ENCODE measurements at regions not wholly inside any gene's neighbourhood (a gene's known extent, or its start where the extent isn't known, plus 50 kb on each side); places are given as distances from the start of the nearest gene placed in this dataset.
"Not testable (repeated sequence)": the region's sequence is repeated elsewhere in the genome, so short reads cannot be mapped to it uniquely, and the experiment has no call there.

DNA sequence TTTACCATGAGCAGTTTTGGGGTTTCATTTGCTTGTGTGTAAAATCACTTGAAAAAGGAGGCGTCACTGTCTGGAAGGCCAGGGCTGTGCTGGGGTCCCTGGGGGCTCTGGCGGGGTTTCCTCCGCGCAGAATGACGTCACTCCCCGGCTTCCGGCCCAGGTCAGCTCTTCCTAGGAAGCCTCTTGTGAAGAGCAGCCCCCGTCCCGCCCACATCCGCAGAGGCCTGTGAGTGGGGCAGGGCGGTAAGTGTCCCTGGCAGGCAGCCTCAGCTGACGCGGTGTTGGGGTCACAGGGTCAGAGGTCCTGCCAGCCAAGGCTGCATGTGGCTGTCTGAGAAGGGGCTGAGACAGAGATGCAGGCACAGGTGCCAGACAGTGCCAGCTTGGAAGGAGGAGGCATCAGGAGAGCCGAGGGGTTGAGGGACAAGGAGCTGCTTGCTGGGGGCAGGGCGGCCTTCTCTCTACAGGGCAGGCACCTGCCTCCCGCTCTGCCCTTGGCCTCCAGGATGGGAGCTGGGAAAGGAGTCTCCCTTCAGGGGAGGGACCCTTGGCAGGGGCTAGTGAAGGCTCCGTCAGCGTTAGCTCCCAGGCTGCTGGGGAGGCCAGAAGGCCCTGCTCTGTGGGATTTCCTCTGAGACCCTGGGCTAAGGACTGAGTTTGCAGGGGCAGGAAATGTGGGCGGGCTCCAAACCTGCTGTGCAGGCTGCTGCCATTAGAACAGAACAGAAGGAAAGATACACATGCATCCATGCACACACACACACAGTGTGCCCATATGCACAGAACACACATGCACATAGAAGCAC lies 3951.6 kb upstream of the TPTE start:
- H3K79me2 ChIP-seq (ENCODE audit: control insufficient read depth, insufficient read depth, low read length); H3K4me1 ChIP-seq (replicated peaks in 1 of 2; ENCODE audit: control insufficient read depth in 2 of 2, insufficient read depth in 2 of 2, low read length in 2 of 2); H3K4me2 ChIP-seq (ENCODE audit: insufficient read depth, low read length); POLR2A ChIA-PET; H3K36me3 ChIP-seq (ENCODE audit: control insufficient read depth, insufficient read depth, low read length); H3K9me3 ChIP-seq (replicated peaks; ENCODE audit: control insufficient read depth, insufficient read depth, low read depth, low read length); intact Hi-C loops (cut with micrococcal nuclease); CTCF ChIA-PET (ENCODE audit: low intra/inter-chr PET ratio); DNase-seq (ENCODE audit: extremely low read depth in 1 of 4, low spot score in 3 of 4); H3K9me1 ChIP-seq (ENCODE audit: control insufficient read depth, insufficient read depth, low read length); H3K27ac ChIP-seq (ENCODE audit: extremely low read depth, low read depth, low read length); H3K4me3 ChIP-seq; BruUV-seq (replicated peaks); FAIRE-seq; in situ Hi-C loops (cut with MboI); H2AFZ ChIP-seq (ENCODE audit: low read depth, low read length); H3K27me3 ChIP-seq (ENCODE audit: control insufficient read depth in 2 of 2, insufficient read depth in 2 of 2, low read length in 2 of 2); H4K20me1 ChIP-seq (replicated peaks; ENCODE audit: control insufficient read depth, insufficient read depth, low read length); H3K9ac ChIP-seq (ENCODE audit: insufficient read depth in 1 of 2, low read depth in 2 of 2, low read length in 2 of 2): not testable (repeated sequence)
- no CpG with 5 or more reads among the region's 19 CpGs for WGBS (ENCODE audit: insufficient coverage, low coverage, missing lambda C conversion rate)
- peak; percentile 80 for ATAC-seq

DNA sequence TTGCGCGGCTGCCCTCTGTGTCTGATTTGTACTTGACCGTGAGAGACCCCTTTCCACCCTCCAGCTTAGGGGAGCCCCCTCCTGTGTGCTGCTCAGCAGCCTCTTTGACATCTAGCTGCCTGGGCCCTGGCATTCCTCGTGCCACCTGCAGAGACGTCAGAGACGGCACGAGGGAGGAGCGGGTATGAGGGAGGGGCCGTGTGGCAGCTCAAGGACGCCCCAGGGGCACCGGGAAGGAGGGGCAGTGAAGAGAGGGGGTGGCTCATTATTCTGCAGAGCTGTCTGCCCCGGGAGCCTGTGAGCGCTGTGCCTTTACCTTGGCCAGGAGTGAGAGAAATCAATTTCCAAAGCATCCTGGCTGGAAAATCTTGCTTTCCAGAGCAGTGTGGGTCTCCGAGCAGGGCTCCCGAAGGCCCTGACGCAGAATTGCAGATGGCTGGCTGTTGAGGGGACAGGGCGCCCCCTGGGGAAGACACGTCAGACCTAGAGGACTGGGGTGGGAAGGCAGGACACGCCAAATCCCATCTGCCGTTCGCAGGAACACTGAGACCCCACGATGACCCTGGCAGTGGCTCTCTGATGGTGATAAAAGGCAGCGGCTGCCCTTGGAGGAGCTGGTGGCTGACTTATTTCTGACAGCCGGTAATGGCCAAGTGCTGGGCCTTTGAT lies 3950.5 kb upstream of the TPTE start:
- H3K9me3 ChIP-seq (replicated peaks; ENCODE audit: control insufficient read depth, insufficient read depth, low read depth, low read length); CTCF ChIA-PET (ENCODE audit: low intra/inter-chr PET ratio); H3K79me2 ChIP-seq (ENCODE audit: control insufficient read depth, insufficient read depth, low read length); BruUV-seq (replicated peaks); DNase-seq (ENCODE audit: extremely low read depth in 1 of 4, low spot score in 3 of 4); H3K4me3 ChIP-seq; H3K9ac ChIP-seq (ENCODE audit: insufficient read depth in 1 of 2, low read depth in 2 of 2, low read length in 2 of 2); H3K27me3 ChIP-seq (ENCODE audit: control insufficient read depth in 2 of 2, insufficient read depth in 2 of 2, low read length in 2 of 2); H3K9me1 ChIP-seq (ENCODE audit: control insufficient read depth, insufficient read depth, low read length); in situ Hi-C loops (cut with MboI); POLR2A ChIA-PET; FAIRE-seq; H3K27ac ChIP-seq (ENCODE audit: extremely low read depth, low read depth, low read length); H3K4me1 ChIP-seq (replicated peaks in 1 of 2; ENCODE audit: control insufficient read depth in 2 of 2, insufficient read depth in 2 of 2, low read length in 2 of 2); H3K36me3 ChIP-seq (ENCODE audit: control insufficient read depth, insufficient read depth, low read length); H4K20me1 ChIP-seq (replicated peaks; ENCODE audit: control insufficient read depth, insufficient read depth, low read length); intact Hi-C loops (cut with micrococcal nuclease); H2AFZ ChIP-seq (ENCODE audit: low read depth, low read length); H3K4me2 ChIP-seq (ENCODE audit: insufficient read depth, low read length): not testable (repeated sequence)
- WGBS (ENCODE audit: insufficient coverage, low coverage, missing lambda C conversion rate), result no CpG with 5 or more reads among the region's 24 CpGs
- peak; percentile 52; the same call in 2 of the 3 replicates for ATAC-seq

DNA sequence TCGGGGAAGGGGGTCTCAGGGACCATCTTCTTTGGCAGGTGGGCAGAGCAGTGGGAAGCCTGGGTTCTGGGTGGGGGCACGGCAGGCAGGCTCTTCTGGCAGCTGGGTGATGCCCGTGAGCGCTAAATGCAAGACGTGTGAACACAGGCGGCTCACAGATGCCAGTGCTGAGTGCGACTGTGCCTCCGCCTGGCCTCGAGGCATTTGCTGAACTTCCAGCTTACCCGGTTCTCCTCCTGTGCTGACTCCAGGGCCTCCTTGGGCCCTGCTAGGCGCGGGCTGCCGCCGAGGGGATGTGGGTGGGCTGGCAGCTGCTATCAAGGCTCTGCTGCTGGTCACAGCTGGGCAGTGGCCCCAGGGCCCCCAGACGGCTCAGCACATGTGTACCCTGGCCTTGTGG lies 3947.8 kb upstream of the TPTE start:
- no CpG with 5 or more reads among the region's 15 CpGs for WGBS (ENCODE audit: insufficient coverage, low coverage, missing lambda C conversion rate)
- in situ Hi-C loops (cut with MboI); H3K27ac ChIP-seq (ENCODE audit: extremely low read depth, low read depth, low read length); FAIRE-seq; H4K20me1 ChIP-seq (replicated peaks; ENCODE audit: control insufficient read depth, insufficient read depth, low read length); H3K4me3 ChIP-seq; DNase-seq (ENCODE audit: extremely low read depth in 1 of 4, low spot score in 3 of 4); H3K9me3 ChIP-seq (replicated peaks; ENCODE audit: control insufficient read depth, insufficient read depth, low read depth, low read length); intact Hi-C loops (cut with micrococcal nuclease); H3K4me1 ChIP-seq (replicated peaks in 1 of 2; ENCODE audit: control insufficient read depth in 2 of 2, insufficient read depth in 2 of 2, low read length in 2 of 2); H3K9me1 ChIP-seq (ENCODE audit: control insufficient read depth, insufficient read depth, low read length); H3K27me3 ChIP-seq (ENCODE audit: control insufficient read depth in 2 of 2, insufficient read depth in 2 of 2, low read length in 2 of 2); H3K4me2 ChIP-seq (ENCODE audit: insufficient read depth, low read length); H3K79me2 ChIP-seq (ENCODE audit: control insufficient read depth, insufficient read depth, low read length); POLR2A ChIA-PET; BruUV-seq (replicated peaks); ATAC-seq; H3K36me3 ChIP-seq (ENCODE audit: control insufficient read depth, insufficient read depth, low read length); H3K9ac ChIP-seq (ENCODE audit: insufficient read depth in 1 of 2, low read depth in 2 of 2, low read length in 2 of 2); H2AFZ ChIP-seq (ENCODE audit: low read depth, low read length); CTCF ChIA-PET (ENCODE audit: low intra/inter-chr PET ratio): not testable (repeated sequence)

DNA sequence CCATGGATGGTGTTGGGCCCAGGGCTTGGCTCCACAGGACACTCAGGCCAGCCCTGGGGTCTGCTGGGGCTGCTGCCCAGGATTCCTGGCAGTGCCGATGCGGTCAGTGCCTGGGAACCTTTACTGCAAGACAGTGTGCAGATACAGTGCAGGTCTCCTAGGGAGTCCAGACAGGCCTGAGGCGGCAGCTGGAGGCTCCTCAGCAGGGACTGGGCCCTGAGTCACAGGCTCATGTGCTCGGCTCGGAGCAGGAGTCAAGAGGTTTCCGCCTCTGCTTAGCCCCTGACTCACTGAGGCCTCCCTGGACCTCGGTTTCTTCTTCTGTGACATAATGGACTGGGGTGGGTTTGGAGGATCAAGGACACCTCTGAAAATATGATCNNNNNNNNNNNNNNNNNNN lies 3941.6 kb upstream of the TPTE start:
- CTCF ChIA-PET (ENCODE audit: low intra/inter-chr PET ratio); intact Hi-C loops (cut with micrococcal nuclease); H3K36me3 ChIP-seq (ENCODE audit: control insufficient read depth, insufficient read depth, low read length); H4K20me1 ChIP-seq (replicated peaks; ENCODE audit: control insufficient read depth, insufficient read depth, low read length); POLR2A ChIA-PET; H2AFZ ChIP-seq (ENCODE audit: low read depth, low read length); ATAC-seq; H3K27me3 ChIP-seq (ENCODE audit: control insufficient read depth in 2 of 2, insufficient read depth in 2 of 2, low read length in 2 of 2); H3K9me1 ChIP-seq (ENCODE audit: control insufficient read depth, insufficient read depth, low read length); BruUV-seq (replicated peaks); H3K9ac ChIP-seq (ENCODE audit: insufficient read depth in 1 of 2, low read depth in 2 of 2, low read length in 2 of 2); H3K9me3 ChIP-seq (replicated peaks; ENCODE audit: control insufficient read depth, insufficient read depth, low read depth, low read length); H3K4me2 ChIP-seq (ENCODE audit: insufficient read depth, low read length); H3K27ac ChIP-seq (ENCODE audit: extremely low read depth, low read depth, low read length); H3K4me1 ChIP-seq (replicated peaks in 1 of 2; ENCODE audit: control insufficient read depth in 2 of 2, insufficient read depth in 2 of 2, low read length in 2 of 2); H3K4me3 ChIP-seq; H3K79me2 ChIP-seq (ENCODE audit: control insufficient read depth, insufficient read depth, low read length); DNase-seq (ENCODE audit: extremely low read depth in 1 of 4, low spot score in 3 of 4); in situ Hi-C loops (cut with MboI); FAIRE-seq: not testable (repeated sequence)
- no CpG with 5 or more reads among the region's 7 CpGs for WGBS (ENCODE audit: insufficient coverage, low coverage, missing lambda C conversion rate)

Measured in K562 (cell line).